ENCODE measurements at regions not wholly inside any gene's neighbourhood (a gene's known extent, or its start where the extent isn't known, plus 50 kb on each side); places are given as distances from the start of the nearest gene placed in this dataset.

GRCh38 chr9:81416476-81417298 lies 272.7 kb downstream of the TLE1 start:
- H3K4me1 ChIP-seq (ENCODE audit: insufficient read depth, low read length) = no peaks in the 10 kb centered on the region
- no peak for FAIRE-seq
- H3K9me3 ChIP-seq (ENCODE audit: low read length) = no peaks in the 10 kb centered on the region
- no peaks in the 10 kb centered on the region for H4K20me1 ChIP-seq (ENCODE audit: insufficient read depth, low read length)
- BruUV-seq (replicated peaks) = no TSS peak
- no peak for ATAC-seq
- H3K4me3 ChIP-seq (replicated peaks in 1 of 3; ENCODE audit: insufficient read depth in 1 of 3, low read depth in 2 of 3, low read length in 3 of 3) = no peak overlapping the region
- 15% methylated on average over 7 of the region's 7 CpGs for WGBS (ENCODE audit: low lambda C conversion rate)
- TF ChIP-seq HOXD1 (CRISPR knock-in tag; IDR thresholded peaks at IDR 0.05) (no peak), MXD3 (CRISPR knock-in tag; IDR thresholded peaks at IDR 0.05) (no peak), HNRNPLL (IDR thresholded peaks at IDR 0.05; ENCODE audit: low read depth, low read length, poor library complexity, severe bottlenecking) (no peak), ZNF644 (CRISPR knock-in tag; IDR thresholded peaks at IDR 0.05; ENCODE audit: low read depth) (no peak), TMF1 (CRISPR knock-in tag; IDR thresholded peaks at IDR 0.05; ENCODE audit: low read depth) (no peak), ZFP91 (CRISPR knock-in tag; IDR thresholded peaks at IDR 0.05; ENCODE audit: borderline replicate concordance) (no peak), ZSCAN31 (CRISPR knock-in tag; IDR thresholded peaks at IDR 0.05; ENCODE audit: low read depth) (no peak), FOXJ3 (CRISPR knock-in tag; IDR thresholded peaks at IDR 0.05; ENCODE audit: borderline replicate concordance) (no peak), ZNF670 (CRISPR knock-in tag; IDR thresholded peaks at IDR 0.05; ENCODE audit: borderline replicate concordance) (no peak), CHCHD3 (CRISPR knock-in tag; IDR thresholded peaks at IDR 0.05) (no peak), ZEB1 (IDR thresholded peaks at IDR 0.05; ENCODE audit: insufficient replicate concordance, low read depth) (no peak), CSRNP2 (CRISPR knock-in tag; conservative IDR thresholded peaks at IDR 0.05; ENCODE audit: low read depth) (no peak), ZNF891 (CRISPR knock-in tag; IDR thresholded peaks at IDR 0.05) (no peak)
- DNase-seq (ENCODE audit: low spot score) = no peak
- no peaks in the 10 kb centered on the region for H3K36me3 ChIP-seq (replicated peaks in 1 of 2; ENCODE audit: control insufficient read depth in 1 of 2, insufficient read depth in 2 of 2, low read length in 2 of 2)
- no peak overlapping the region for H3K27ac ChIP-seq (ENCODE audit: extremely low read length, insufficient read depth, low read length)
- no peaks in the 10 kb centered on the region for H3K27me3 ChIP-seq (ENCODE audit: control insufficient read depth in 1 of 2, insufficient read depth in 2 of 2, low read length in 2 of 2)
- H3K4me2 ChIP-seq (ENCODE audit: low read depth, low read length) = no peak overlapping the region
- ChIA-PET POLR2A (no interaction called here), CTCF (ENCODE audit: low intra/inter-chr PET ratio, low total read pairs) (no interaction called here)
- H3K79me2 ChIP-seq (ENCODE audit: insufficient read depth, low read length) = no peaks in the 10 kb centered on the region
- no peak overlapping the region for H3K9ac ChIP-seq (ENCODE audit: insufficient read depth, low read depth, low read length)
- intact Hi-C loops (cut with micrococcal nuclease; ENCODE audit: unreplicated experiment) = no loop called here
- H2AFZ ChIP-seq (ENCODE audit: low read length) = no peak overlapping the region
- in situ Hi-C loops (cut with HindIII; ENCODE audit: extremely low pct_ligation_motif_present, low pct_unique_long_range_greater_than_20kb) = no loop called here
